WTC11 (cell line): ENCODE measurements at regions not wholly inside any gene's neighbourhood (a gene's known extent, or its start where the extent isn't known, plus 50 kb on each side); places are given as distances from the start of the nearest gene placed in this dataset.

Experiments used
- ATAC-seq: fragments of 200-7000 bp; cut with Tn5 transposase; 2 replicates; pipeline ENCODE4 v1.10.0; 2021; ENCODE audit warnings: mild to moderate bottlenecking, moderate library complexity
- CTCF ChIA-PET: fragments of 300-600 bp; sonication (Branson Sonifier 250); formaldehyde crosslinking; loops from one replicate; lab custom pipeline; 2021; ENCODE audit warnings: antibody characterized with exemption; lab: Charles Lee
- POLR2A ChIA-PET: fragments of 350-600 bp; sonication (Branson Sonifier 250); formaldehyde crosslinking; loops from one replicate; lab custom pipeline; 2021; ENCODE audit warnings: antibody characterized with exemption; lab: Charles Lee
- DNase-seq: peaks from one replicate; pipeline ENCODE4 v3.0.0; 2021; ENCODE audit warnings: low spot score
- H3K27ac Mint-ChIP-seq: 2 replicates; pipeline ENCODE4 v1.8.0; 2021; ENCODE audit warnings: mixed read lengths
- H3K27me3 Mint-ChIP-seq: 2 replicates; pipeline ENCODE4 v1.8.0; 2021; ENCODE audit warnings: low read depth, mild to moderate bottlenecking, moderate library complexity, mixed read lengths
- H3K36me3 Mint-ChIP-seq: 2 replicates; pipeline ENCODE4 v1.8.0; 2021; ENCODE audit warnings: mixed read lengths
- H3K4me1 Mint-ChIP-seq: 2 replicates; pipeline ENCODE4 v1.8.0; 2022; ENCODE audit warnings: mixed read lengths
- H3K4me3 Mint-ChIP-seq: 2 replicates; pipeline ENCODE4 v1.8.0; 2021; ENCODE audit warnings: mild to moderate bottlenecking, moderate library complexity, mixed read lengths
- H3K9me3 Mint-ChIP-seq: 2 replicates; pipeline ENCODE4 v1.8.0; 2021; ENCODE audit warnings: mixed read lengths
- AFF4 ChIP-seq: sonication (generic); formaldehyde crosslinking; IDR thresholded peaks from 2 replicates; pipeline ENCODE4 v1.8.1; 2023; ENCODE audit warnings: mild to moderate bottlenecking, missing genetic modification reagents, borderline replicate concordance
- ARID4B ChIP-seq: sonication (generic); formaldehyde crosslinking; IDR thresholded peaks from 2 replicates; pipeline ENCODE4 v1.8.0; 2023; ENCODE audit warnings: missing genetic modification reagents, mild to moderate bottlenecking, borderline replicate concordance
- CREM ChIP-seq: sonication (generic); formaldehyde crosslinking; IDR thresholded peaks from 2 replicates; pipeline ENCODE4 v1.8.1; 2022; ENCODE audit warnings: mild to moderate bottlenecking, missing genetic modification reagents, moderate library complexity
- E2F1 ChIP-seq: sonication (generic); formaldehyde crosslinking; IDR thresholded peaks from 2 replicates; pipeline ENCODE4 v1.8.0; 2022; ENCODE audit warnings: mild to moderate bottlenecking, missing genetic modification reagents
- E2F4 ChIP-seq: sonication (generic); formaldehyde crosslinking; IDR thresholded peaks from 2 replicates; pipeline ENCODE4 v1.8.1; 2022; ENCODE audit warnings: low read depth, mild to moderate bottlenecking, moderate library complexity, missing genetic modification reagents, borderline replicate concordance
- ELF4 ChIP-seq: sonication (generic); formaldehyde crosslinking; IDR thresholded peaks from 2 replicates; pipeline ENCODE4 v1.8.1; 2022; ENCODE audit warnings: low read depth, mild to moderate bottlenecking, moderate library complexity, missing genetic modification reagents
- HMGA2 ChIP-seq: fragments of 250-450 bp; sonication (Bioruptor Pico); IDR thresholded peaks from 2 replicates; pipeline ENCODE4 v1.4.0; 2021; ENCODE audit warnings: mild to moderate bottlenecking, moderate library complexity
- IRF1 ChIP-seq: sonication (generic); formaldehyde crosslinking; IDR thresholded peaks from 2 replicates; pipeline ENCODE4 v1.8.0; 2023; ENCODE audit warnings: missing genetic modification reagents
- NR3C1 ChIP-seq: sonication (generic); formaldehyde crosslinking; conservative IDR thresholded peaks from 2 replicates; pipeline ENCODE4 v1.8.1; 2023; ENCODE audit warnings: low read depth, mild to moderate bottlenecking, missing genetic modification reagents
- PRDM15 ChIP-seq: sonication (generic); formaldehyde crosslinking; IDR thresholded peaks from 2 replicates; pipeline ENCODE4 v1.8.0; 2022; ENCODE audit warnings: missing genetic modification reagents
- PREB ChIP-seq: sonication (generic); formaldehyde crosslinking; IDR thresholded peaks from 2 replicates; pipeline ENCODE4 v1.8.1; 2022; ENCODE audit warnings: mild to moderate bottlenecking, missing genetic modification reagents, moderate library complexity, borderline replicate concordance
- RORB ChIP-seq: fragments of 250-450 bp; sonication (Bioruptor Pico); IDR thresholded peaks from 2 replicates; pipeline ENCODE4 v1.9.0; 2021; ENCODE audit warnings: mild to moderate bottlenecking
- TEAD1 ChIP-seq: sonication (generic); formaldehyde crosslinking; IDR thresholded peaks from 2 replicates; pipeline ENCODE4 v1.8.0; 2022; ENCODE audit warnings: mild to moderate bottlenecking, missing genetic modification reagents
- ZNF219 ChIP-seq: sonication (generic); formaldehyde crosslinking; IDR thresholded peaks from 2 replicates; pipeline ENCODE4 v1.8.0; 2023; ENCODE audit warnings: missing genetic modification reagents, mild to moderate bottlenecking, borderline replicate concordance
- ZNF396 ChIP-seq: fragments of 250-450 bp; sonication (Bioruptor Pico); IDR thresholded peaks from 2 replicates; pipeline ENCODE4 v1.8.0; 2021; ENCODE audit warnings: mild to moderate bottlenecking, moderate library complexity, borderline replicate concordance
- ZNF416 ChIP-seq: fragments of 250-450 bp; sonication (Bioruptor Pico); IDR thresholded peaks from 2 replicates; pipeline ENCODE4 v1.9.0; 2021; ENCODE audit warnings: mild to moderate bottlenecking, inconsistent platforms

- POLR2A ChIA-PET, result no interaction called here
- no peak for DNase-seq
- no peak for ATAC-seq
These were observed 393.1 kb downstream of the PTPRU start for GRCh38 chr1:29629401-29629800.

More at GRCh38 chr1:29629401-29629800, 393.1 kb downstream of the PTPRU start:
- no peak overlapping the region for H3K27ac Mint-ChIP-seq
- peaks cover 9% of the 10 kb centered on the region for H3K9me3 Mint-ChIP-seq
- H3K4me1 Mint-ChIP-seq, result no peaks in the 10 kb centered on the region
- H3K4me3 Mint-ChIP-seq, result no peak overlapping the region
- TF ChIP-seq E2F4 (CRISPR knock-in tag) (no peak), HMGA2 (CRISPR knock-in tag) (no peak), ARID4B (CRISPR knock-in tag) (no peak), E2F1 (CRISPR knock-in tag) (no peak), PREB (no peak), TEAD1 (CRISPR knock-in tag) (no peak), IRF1 (CRISPR knock-in tag) (no peak), ZNF416 (CRISPR knock-in tag) (no peak), ZNF396 (no peak), CREM (CRISPR knock-in tag) (no peak), NR3C1 (CRISPR knock-in tag) (no peak), AFF4 (CRISPR knock-in tag) (no peak), ZNF219 (CRISPR knock-in tag) (no peak), PRDM15 (CRISPR knock-in tag) (no peak), ELF4 (CRISPR knock-in tag) (no peak), RORB (CRISPR knock-in tag) (no peak)
- CTCF ChIA-PET, result no interaction called here
- no peaks in the 10 kb centered on the region for H3K36me3 Mint-ChIP-seq
- no peaks in the 10 kb centered on the region for H3K27me3 Mint-ChIP-seq
